Chondrocyte (in vitro differentiated cells): ENCODE measurements at regions not wholly inside any gene's neighbourhood (a gene's known extent, or its start where the extent isn't known, plus 50 kb on each side); places are given as distances from the start of the nearest gene placed in this dataset.
"Not testable (repeated sequence)": the region's sequence is repeated elsewhere in the genome, so short reads cannot be mapped to it uniquely, and the experiment has no call there.

Experiments used
- DNase-seq: peaks from one replicate; pipeline ENCODE4 v3.0.0; 2021; ENCODE audit warnings: mixed read lengths, low spot score
- H3K27ac Mint-ChIP-seq: one replicate; pipeline ENCODE4 v1.8.0; 2021; ENCODE audit warnings: mild to moderate bottlenecking, moderate library complexity, mixed read lengths; ENCODE audit not compliant: unreplicated experiment
- H3K27me3 Mint-ChIP-seq: 2 replicates; pipeline ENCODE4 v1.8.0; 2021; ENCODE audit warnings: low read depth, mixed read lengths
- H3K36me3 Mint-ChIP-seq: 2 replicates; pipeline ENCODE4 v1.8.0; 2021; ENCODE audit warnings: low read depth, mixed read lengths
- H3K4me1 Mint-ChIP-seq: 2 replicates; pipeline ENCODE4 v1.8.0; 2021; ENCODE audit warnings: low read depth, mild to moderate bottlenecking, mixed read lengths
- H3K4me3 Mint-ChIP-seq: one replicate; pipeline ENCODE4 v1.8.0; 2021; ENCODE audit warnings: mild to moderate bottlenecking, moderate library complexity, mixed read lengths; ENCODE audit not compliant: unreplicated experiment
- H3K9me3 Mint-ChIP-seq: 2 replicates; pipeline ENCODE4 v1.8.0; 2021; ENCODE audit warnings: low read depth, mixed read lengths
- CTCF ChIP-seq: fragments of 200-600 bp; sonication (generic); IDR thresholded peaks from 2 replicates; pipeline ENCODE4 v1.5.0; 2021; ENCODE audit warnings: antibody characterized with exemption, mild to moderate bottlenecking, moderate library complexity

- DNase-seq, result no peak
- H3K27ac Mint-ChIP-seq, result peak overlapping the region; percentile 72
Observed at GRCh38 chr7:67311901-67312300, 315.3 kb downstream of the TYW1 start.

GRCh38 chr7:67313213-67313612 lies 316.6 kb downstream of the TYW1 start:
- TF ChIP-seq CTCF, result no peak
- no peak for DNase-seq

More at GRCh38 chr7:67311901-67312300, 315.3 kb downstream of the TYW1 start:
- H3K27me3 Mint-ChIP-seq, result no peaks in the 10 kb centered on the region
- no peak for TF ChIP-seq CTCF
- H3K4me1 Mint-ChIP-seq, result peaks cover 5% of the 10 kb centered on the region
- peaks cover 43% of the 10 kb centered on the region for H3K36me3 Mint-ChIP-seq
- H3K4me3 Mint-ChIP-seq, result no peak overlapping the region
- no peaks in the 10 kb centered on the region for H3K9me3 Mint-ChIP-seq

DNA sequence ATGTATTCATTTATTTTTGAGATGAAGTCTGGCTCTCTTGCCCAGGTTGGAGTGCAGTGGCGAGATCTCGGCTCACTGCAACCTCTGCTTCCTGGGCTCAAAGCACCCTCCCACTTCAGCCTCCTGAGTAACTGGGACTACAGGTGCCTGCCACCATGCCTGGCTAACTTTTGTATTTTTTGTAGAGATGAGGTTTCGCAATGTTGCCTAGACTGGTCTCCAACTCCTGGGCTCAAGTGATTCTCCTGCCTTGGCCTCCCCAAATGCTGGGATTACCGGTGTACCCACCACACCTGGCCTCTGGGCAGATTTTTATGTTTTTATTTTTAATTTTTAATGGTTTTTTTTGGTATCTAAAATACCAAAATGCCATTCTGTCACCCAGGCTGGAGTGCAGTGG lies 320.3 kb downstream of the TYW1 start:
- H3K4me1 Mint-ChIP-seq, H3K9me3 Mint-ChIP-seq, DNase-seq, H3K4me3 Mint-ChIP-seq, H3K27ac Mint-ChIP-seq, H3K27me3 Mint-ChIP-seq: not testable (repeated sequence)
- peaks cover 31% of the 10 kb centered on the region for H3K36me3 Mint-ChIP-seq

More at GRCh38 chr7:67313213-67313612, 316.6 kb downstream of the TYW1 start:
- no peak overlapping the region for H3K27ac Mint-ChIP-seq
- H3K4me1 Mint-ChIP-seq, result peaks cover 5% of the 10 kb centered on the region
- H3K4me3 Mint-ChIP-seq, result no peak overlapping the region
- no peaks in the 10 kb centered on the region for H3K27me3 Mint-ChIP-seq
- H3K36me3 Mint-ChIP-seq, result peaks cover 43% of the 10 kb centered on the region
- H3K9me3 Mint-ChIP-seq, result no peaks in the 10 kb centered on the region

DNA sequence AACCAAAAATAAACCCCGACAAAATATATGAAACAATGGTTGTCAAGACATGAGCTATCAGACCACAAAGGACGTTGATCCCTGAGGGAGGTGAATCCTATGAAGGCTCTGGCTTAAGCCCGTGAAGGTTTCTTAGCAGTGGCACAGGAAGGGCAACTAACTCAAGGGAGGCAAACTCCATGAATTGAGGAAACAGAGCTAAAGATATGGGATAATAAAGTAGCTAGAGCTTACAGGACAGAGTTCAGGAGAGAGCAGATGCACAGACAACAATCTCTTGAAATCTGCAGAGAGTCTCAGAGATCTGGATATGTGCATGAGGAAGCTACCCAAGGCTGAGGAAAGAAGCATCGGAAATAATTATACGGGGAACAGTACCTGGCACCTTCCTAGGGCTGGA lies 331.6 kb downstream of the TYW1 start:
- H3K4me3 Mint-ChIP-seq, DNase-seq, H3K27me3 Mint-ChIP-seq, H3K27ac Mint-ChIP-seq, H3K36me3 Mint-ChIP-seq, H3K4me1 Mint-ChIP-seq, H3K9me3 Mint-ChIP-seq: not testable (repeated sequence)

DNA sequence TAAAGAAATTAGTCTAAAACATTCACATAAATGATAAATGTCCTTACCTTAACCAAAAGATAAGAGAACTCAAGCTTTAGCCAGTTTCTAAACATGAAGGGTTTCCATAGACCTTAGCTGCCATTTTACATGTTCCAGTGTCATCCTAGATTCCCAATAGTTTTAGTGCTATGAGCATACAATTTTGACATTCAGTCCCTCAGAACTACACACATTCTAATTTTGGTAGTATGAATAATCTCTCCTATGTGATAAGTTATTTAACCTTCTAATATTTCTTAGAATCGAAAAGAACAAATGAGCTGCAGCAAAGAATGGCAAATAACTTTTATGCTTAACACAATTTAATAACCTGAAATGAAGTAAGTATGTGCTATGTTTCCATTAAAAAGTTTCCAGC lies 338.5 kb downstream of the TYW1 start:
- not testable (repeated sequence) for H3K4me3 Mint-ChIP-seq, DNase-seq, H3K9me3 Mint-ChIP-seq, H3K36me3 Mint-ChIP-seq, H3K27ac Mint-ChIP-seq, H3K4me1 Mint-ChIP-seq, H3K27me3 Mint-ChIP-seq

- not testable (repeated sequence) for H3K4me3 Mint-ChIP-seq, H3K36me3 Mint-ChIP-seq, H3K9me3 Mint-ChIP-seq, H3K27ac Mint-ChIP-seq, DNase-seq, H3K4me1 Mint-ChIP-seq, H3K27me3 Mint-ChIP-seq
Observed at GRCh38 chr7:67335663-67336062, 339.0 kb downstream of the TYW1 start.

- not testable (repeated sequence) for H3K27me3 Mint-ChIP-seq, H3K27ac Mint-ChIP-seq, H3K9me3 Mint-ChIP-seq, H3K4me1 Mint-ChIP-seq, DNase-seq, H3K4me3 Mint-ChIP-seq
- peaks cover 15% of the 10 kb centered on the region for H3K36me3 Mint-ChIP-seq
Observed at GRCh38 chr7:67338545-67338944, 341.9 kb downstream of the TYW1 start.

- Mint-ChIP-seq H3K27ac (no peak overlapping the region), H3K27me3 (no peaks in the 10 kb centered on the region), H3K4me1 (no peaks in the 10 kb centered on the region), H3K9me3 (peaks cover 4% of the 10 kb centered on the region), H3K4me3 (no peak overlapping the region), H3K36me3 (peaks cover 19% of the 10 kb centered on the region)
- TF ChIP-seq CTCF, result no peak
- no peak for DNase-seq
Observed at GRCh38 chr7:67341153-67341768, 344.6 kb downstream of the TYW1 start.
